IPS DF 6.9 (cell line): ENCODE measurements at regions not wholly inside any gene's neighbourhood (a gene's known extent, or its start where the extent isn't known, plus 50 kb on each side); places are given as distances from the start of the nearest gene placed in this dataset.
A peak's percentile ranks its signal among the peaks of the same experiment; 100 is the strongest.

Source experiments
- DNase-seq: peaks from one replicate; pipeline ENCODE4 v3.0.0-alpha.2; 2013; ENCODE audit warnings: low read depth, low spot score
- H3K27ac ChIP-seq: one replicate; pipeline ENCODE4 v1.5.1; 2013; ENCODE audit warnings: low read length, control low read depth
- H3K27me3 ChIP-seq: 2 replicates; pipeline ENCODE4 v1.6.1; 2013; ENCODE audit warnings: mild to moderate bottlenecking, low read length; ENCODE audit not compliant: control insufficient read depth, insufficient read depth
- H3K36me3 ChIP-seq: 2 replicates; pipeline ENCODE4 v1.6.1; 2013; ENCODE audit warnings: low read length; ENCODE audit not compliant: control insufficient read depth, insufficient read depth
- H3K4me1 ChIP-seq: 2 replicates; pipeline ENCODE4 v1.6.1; 2013; ENCODE audit warnings: low read length; ENCODE audit not compliant: control insufficient read depth, insufficient read depth
- H3K4me3 ChIP-seq: 2 replicates; pipeline ENCODE4 v1.5.1; 2013; ENCODE audit warnings: mild to moderate bottlenecking, low read length
- H3K9me3 ChIP-seq: 2 replicates; pipeline ENCODE4 v1.6.1; 2013; ENCODE audit warnings: low read length, inconsistent platforms; ENCODE audit not compliant: control insufficient read depth, insufficient read depth
- WGBS: extraction: QIAGEN DNeasy Blood & Tissue Kit; methylation state at CpG from one replicate; pipeline ENCODE4 v1.1.7; 2013; ENCODE audit warnings: mixed read lengths, missing lambda C conversion rate; ENCODE audit not compliant: insufficient read length, insufficient coverage; 5-methylcytosine and 5-hydroxymethylcytosine counted together

DNA sequence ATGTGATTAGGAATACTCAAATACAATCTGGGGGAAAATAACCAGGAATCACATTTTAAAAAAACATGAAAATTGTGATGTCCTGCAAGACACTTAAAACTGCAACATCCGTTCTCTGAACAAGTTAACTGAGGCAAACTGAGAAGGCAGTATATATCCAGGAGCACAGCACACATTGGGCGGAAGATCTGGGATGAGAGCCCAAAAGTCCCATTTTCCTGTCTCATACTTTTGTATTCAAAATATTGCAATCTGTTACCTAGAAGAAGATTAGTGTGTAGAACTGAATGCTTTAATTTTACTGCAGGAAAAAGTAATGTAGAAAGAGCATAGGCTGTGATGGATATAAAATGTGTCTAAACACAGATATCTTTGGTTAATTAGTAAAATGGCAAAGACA lies 276.8 kb upstream of the FANCL start:
- no peak overlapping the region for H3K27ac ChIP-seq
- H3K27me3 ChIP-seq: no peaks in the 10 kb centered on the region
- no CpG with 5 or more reads among the region's 2 CpGs for WGBS
- no peaks in the 10 kb centered on the region for H3K36me3 ChIP-seq
- no peak for DNase-seq
- no peaks in the 10 kb centered on the region for H3K9me3 ChIP-seq
- H3K4me1 ChIP-seq: no peaks in the 10 kb centered on the region; the same call in 1 of the 2 replicates
- H3K4me3 ChIP-seq: no peak overlapping the region

DNA sequence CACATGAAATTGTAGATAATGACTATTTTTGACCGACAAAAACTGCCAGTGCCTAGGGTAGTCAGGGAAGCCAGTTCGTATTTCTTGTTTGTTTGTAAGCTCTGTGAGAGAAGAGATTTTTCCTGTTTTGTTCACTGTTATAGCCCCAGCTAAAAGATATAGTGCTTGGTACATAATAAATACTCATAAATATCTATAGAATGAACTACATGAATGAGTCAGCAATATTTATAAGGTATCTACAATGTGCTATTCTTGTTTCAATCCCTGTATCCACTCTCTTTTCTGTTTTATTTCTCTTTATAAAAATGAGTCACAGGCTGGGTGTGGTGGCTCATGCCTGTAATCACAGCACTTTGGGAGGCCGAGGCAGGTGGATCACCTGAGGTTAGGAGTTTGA lies 275.6 kb upstream of the FANCL start:
- no peaks in the 10 kb centered on the region for H3K36me3 ChIP-seq
- WGBS: no CpG with 5 or more reads among the region's 3 CpGs
- no peak for DNase-seq
- no peaks in the 10 kb centered on the region for H3K9me3 ChIP-seq
- peaks cover 3% of the 10 kb centered on the region; the same call in 1 of the 2 replicates for H3K4me1 ChIP-seq
- no peak overlapping the region for H3K4me3 ChIP-seq
- no peak overlapping the region for H3K27ac ChIP-seq
- no peaks in the 10 kb centered on the region for H3K27me3 ChIP-seq

- H3K9me3 ChIP-seq: no peaks in the 10 kb centered on the region
- DNase-seq: no peak
- no CpG with 5 or more reads among the region's 2 CpGs for WGBS
- no peak overlapping the region for H3K27ac ChIP-seq
- peaks cover 3% of the 10 kb centered on the region; the same call in 1 of the 2 replicates for H3K4me1 ChIP-seq
- no peak overlapping the region for H3K4me3 ChIP-seq
- H3K36me3 ChIP-seq: no peaks in the 10 kb centered on the region
- H3K27me3 ChIP-seq: no peaks in the 10 kb centered on the region
Measured at GRCh38 chr2:58515827-58516573, 274.9 kb upstream of the FANCL start.

DNA sequence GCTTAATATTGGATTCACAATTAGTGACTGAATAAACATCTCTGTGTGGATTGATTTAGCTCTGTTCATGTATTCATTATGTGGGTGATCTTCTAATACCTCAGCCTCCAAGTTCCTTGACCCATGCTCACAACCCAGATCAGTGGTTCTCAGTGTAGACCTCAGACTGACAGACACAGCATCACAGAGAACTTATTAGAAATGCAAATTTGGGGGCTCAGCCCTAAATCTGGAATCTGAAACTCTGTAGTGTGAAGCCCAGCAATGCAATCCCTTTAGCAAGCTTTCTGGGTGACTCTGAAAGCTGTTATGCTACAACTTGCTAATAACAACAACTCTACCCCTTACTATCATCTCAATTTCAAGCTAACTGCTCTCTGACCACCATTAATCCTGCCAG lies 273.1 kb upstream of the FANCL start:
- H3K4me3 ChIP-seq: no peak overlapping the region
- peaks cover 3% of the 10 kb centered on the region; the same call in 1 of the 2 replicates for H3K4me1 ChIP-seq
- no peaks in the 10 kb centered on the region for H3K9me3 ChIP-seq
- DNase-seq: no peak
- H3K27ac ChIP-seq: no peak overlapping the region
- H3K27me3 ChIP-seq: no peaks in the 10 kb centered on the region
- H3K36me3 ChIP-seq: no peaks in the 10 kb centered on the region

DNA sequence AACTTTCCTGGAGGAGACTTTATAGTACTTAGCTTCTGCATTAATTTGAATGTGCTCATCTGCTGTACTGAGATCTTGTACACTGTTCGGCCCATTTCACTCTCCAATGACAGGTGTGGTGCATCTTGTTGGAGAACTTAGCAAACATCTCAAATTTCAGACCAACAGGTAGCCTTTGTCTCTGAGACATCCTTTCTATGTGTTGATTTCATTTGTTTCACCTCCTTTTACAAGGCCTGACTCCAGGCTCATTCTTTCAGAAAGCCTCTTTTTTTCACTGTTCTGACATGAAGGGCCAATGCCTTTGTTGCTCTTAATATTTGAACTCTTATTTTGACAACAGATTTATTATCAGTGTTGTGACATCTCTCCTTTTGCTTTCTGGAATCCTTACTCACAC lies 271.8 kb upstream of the FANCL start:
- no peak overlapping the region for H3K27ac ChIP-seq
- H3K27me3 ChIP-seq: no peaks in the 10 kb centered on the region
- DNase-seq: no peak
- WGBS: no CpG with 5 or more reads among the region's 1 CpG
- H3K4me1 ChIP-seq: peaks cover 3% of the 10 kb centered on the region; the same call in 1 of the 2 replicates
- H3K9me3 ChIP-seq: no peaks in the 10 kb centered on the region
- H3K36me3 ChIP-seq: no peaks in the 10 kb centered on the region
- H3K4me3 ChIP-seq: no peak overlapping the region

DNA sequence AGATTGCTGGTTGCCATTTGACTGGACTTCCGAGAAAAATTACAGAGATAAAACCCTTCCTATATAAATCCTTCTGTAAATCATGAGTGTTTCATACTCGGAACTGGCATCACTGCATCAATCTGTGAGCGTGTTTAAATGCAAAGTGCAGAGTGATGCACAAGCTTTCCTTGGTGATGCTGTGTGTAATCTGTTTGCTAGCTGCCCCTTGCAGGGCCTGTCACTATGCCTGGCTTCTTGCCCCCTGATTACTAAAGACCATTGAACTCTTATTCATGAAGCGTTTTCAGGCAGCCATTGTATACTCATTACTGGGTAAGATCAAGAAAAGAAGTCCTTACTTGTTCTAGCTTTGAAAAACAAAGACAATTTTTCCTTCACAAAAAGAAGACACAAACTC lies 266.9 kb upstream of the FANCL start:
- no peak overlapping the region for H3K27ac ChIP-seq
- H3K4me1 ChIP-seq: peaks cover 3% of the 10 kb centered on the region; the same call in 1 of the 2 replicates
- no peak for DNase-seq
- H3K4me3 ChIP-seq: no peak overlapping the region
- no CpG with 5 or more reads among the region's 4 CpGs for WGBS
- no peaks in the 10 kb centered on the region for H3K27me3 ChIP-seq
- H3K9me3 ChIP-seq: no peaks in the 10 kb centered on the region
- no peaks in the 10 kb centered on the region for H3K36me3 ChIP-seq

- no peak for DNase-seq
- no peak overlapping the region for H3K4me3 ChIP-seq
- no CpG with 5 or more reads among the region's 1 CpG for WGBS
- H3K27me3 ChIP-seq: no peaks in the 10 kb centered on the region
- no peaks in the 10 kb centered on the region; the same call in 1 of the 2 replicates for H3K9me3 ChIP-seq
- H3K36me3 ChIP-seq: no peaks in the 10 kb centered on the region
- peaks cover 6% of the 10 kb centered on the region for H3K4me1 ChIP-seq
- no peak overlapping the region for H3K27ac ChIP-seq
Measured at GRCh38 chr2:58503918-58504317, 262.8 kb upstream of the FANCL start.

DNA sequence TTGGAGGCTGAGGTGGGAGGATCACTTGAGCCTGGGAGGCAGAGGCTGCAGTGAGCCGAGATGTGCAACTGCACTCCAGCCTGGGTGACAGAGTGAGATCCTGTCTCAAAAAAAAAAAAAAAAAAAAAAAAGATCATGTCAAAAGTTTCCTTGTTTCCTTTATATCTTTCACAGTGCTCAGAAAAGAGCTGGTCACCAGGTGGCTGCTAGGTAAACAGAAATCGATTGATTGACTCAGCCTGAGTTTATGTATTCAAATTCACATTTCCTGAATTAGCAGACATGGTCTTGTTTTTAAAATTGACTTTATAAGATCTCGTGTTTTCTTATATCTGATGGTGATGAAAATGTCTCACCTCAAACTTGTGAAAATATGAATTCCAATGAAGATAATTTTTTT lies 261.8 kb upstream of the FANCL start:
- H3K27ac ChIP-seq: no peak overlapping the region
- no peaks in the 10 kb centered on the region; the same call in 1 of the 2 replicates for H3K9me3 ChIP-seq
- H3K4me3 ChIP-seq: no peak overlapping the region
- H3K4me1 ChIP-seq: peaks cover 6% of the 10 kb centered on the region
- no CpG with 5 or more reads among the region's 3 CpGs for WGBS
- no peak for DNase-seq
- no peaks in the 10 kb centered on the region for H3K27me3 ChIP-seq
- no peaks in the 10 kb centered on the region for H3K36me3 ChIP-seq

- no peak for DNase-seq
- Histone ChIP-seq H3K4me3 (no peak overlapping the region), H3K4me1 (peaks cover 6% of the 10 kb centered on the region), H3K27ac (no peak overlapping the region), H3K36me3 (no peaks in the 10 kb centered on the region), H3K27me3 (no peaks in the 10 kb centered on the region), H3K9me3 (no peaks in the 10 kb centered on the region; the same call in 1 of the 2 replicates)
- WGBS: no CpG with 5 or more reads among the region's 11 CpGs
Measured at GRCh38 chr2:58501371-58502160, 260.4 kb upstream of the FANCL start.

- H3K36me3 ChIP-seq: no peaks in the 10 kb centered on the region
- peaks cover 7% of the 10 kb centered on the region; the same call in 1 of the 2 replicates for H3K4me1 ChIP-seq
- WGBS: no CpG with 5 or more reads among the region's 3 CpGs
- H3K27me3 ChIP-seq: no peaks in the 10 kb centered on the region
- no peak overlapping the region for H3K4me3 ChIP-seq
- DNase-seq: peak; percentile 75
- H3K9me3 ChIP-seq: no peaks in the 10 kb centered on the region; the same call in 1 of the 2 replicates
- H3K27ac ChIP-seq: no peak overlapping the region
Measured at GRCh38 chr2:58497168-58497567, 256.0 kb upstream of the FANCL start.
